NCI-H1436 treated with DMSO at 0.1 percent for 48 hours (cell line): ENCODE measurements at regions not wholly inside any gene's neighbourhood (a gene's known extent, or its start where the extent isn't known, plus 50 kb on each side); places are given as distances from the start of the nearest gene placed in this dataset.

Experiments used
- DNase-seq: peaks from one replicate; lab custom pipeline; 2025; lab: John Stamatoyannopoulos, UW

DNA sequence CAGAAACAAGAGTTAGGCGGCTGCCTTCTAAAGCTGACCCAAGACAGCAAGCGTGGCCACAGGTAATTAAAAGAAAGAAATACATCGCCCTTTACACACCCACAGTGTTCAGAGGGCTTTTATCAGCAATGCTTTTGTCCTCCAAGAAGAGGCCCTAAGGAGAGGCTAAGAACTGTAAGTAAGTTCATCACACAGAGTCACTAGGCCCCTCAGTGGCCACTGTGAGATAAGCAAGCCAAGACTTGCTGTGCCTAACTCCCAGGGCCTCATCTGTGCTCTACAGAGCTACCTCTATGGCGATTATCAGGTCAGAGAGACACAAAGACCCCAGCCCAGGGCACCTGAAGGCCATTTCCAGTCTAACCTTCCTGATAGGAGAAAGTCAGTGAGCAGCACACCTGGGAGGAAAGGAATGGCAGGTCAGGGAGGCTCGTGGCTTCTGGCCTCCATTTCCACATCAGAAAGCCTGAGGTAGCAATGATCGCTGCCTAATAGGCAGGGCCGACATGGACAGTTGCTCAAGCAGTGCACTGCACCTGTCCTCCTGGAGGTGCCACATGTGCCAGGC is 545.2 kb upstream of the CDH11 start:
- no peak for DNase-seq

DNA sequence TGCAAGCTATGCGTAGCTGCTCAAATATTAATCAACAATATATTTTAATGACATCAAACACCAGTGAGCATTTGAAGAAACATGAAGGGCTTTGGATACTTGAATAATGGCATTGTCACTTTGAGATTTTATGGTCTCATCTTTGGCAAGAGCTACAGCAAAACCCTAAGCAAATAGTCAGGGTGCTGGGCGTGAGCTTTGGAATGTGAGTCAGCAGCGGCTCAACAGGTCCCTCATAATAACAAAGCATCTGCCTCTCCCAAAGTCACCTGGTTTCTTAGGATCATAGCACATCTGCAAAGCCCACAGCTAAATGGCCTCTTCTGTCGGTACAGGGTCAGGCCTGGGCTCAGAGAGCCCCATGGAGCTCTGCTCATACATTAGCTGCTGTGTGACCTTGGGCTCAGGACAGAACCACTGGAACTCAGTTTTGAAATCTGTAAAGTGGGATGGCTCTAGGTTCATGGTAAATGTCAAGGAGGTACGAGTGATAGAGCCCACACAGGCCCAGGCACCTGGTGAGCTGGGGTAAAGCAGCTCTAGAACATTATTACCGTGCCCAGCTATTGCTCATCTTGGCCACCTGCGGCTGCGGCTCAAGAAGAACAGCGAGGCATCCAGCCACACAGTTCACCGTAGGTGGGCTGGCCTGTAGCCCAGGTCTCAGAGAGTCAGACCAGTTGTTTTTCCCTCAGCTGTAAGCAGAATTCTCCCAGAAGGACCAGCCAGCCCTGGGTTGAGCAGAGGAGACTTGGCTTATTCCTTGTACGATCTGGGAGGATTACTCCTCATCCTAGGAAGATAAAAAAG is 544.5 kb upstream of the CDH11 start:
- no peak for DNase-seq

DNA sequence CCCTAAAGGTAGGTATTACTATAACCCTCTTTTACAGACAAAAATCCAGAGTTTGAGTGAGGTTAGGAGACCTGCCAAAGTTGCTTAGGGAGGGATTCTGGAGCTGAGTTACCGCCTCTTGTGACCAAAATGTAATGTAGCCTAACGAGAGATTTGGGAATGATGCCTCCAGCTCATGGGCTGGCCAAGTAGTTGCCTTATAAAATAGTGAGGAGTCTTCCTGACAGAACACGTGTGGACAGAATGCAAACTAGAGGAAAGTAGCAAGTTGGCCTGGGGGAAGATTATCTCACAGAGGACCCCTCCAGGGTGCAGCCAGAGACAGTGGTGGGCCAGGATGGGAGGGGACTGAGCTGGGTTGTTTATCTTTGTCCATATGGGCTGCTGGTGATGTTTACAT is 543.7 kb upstream of the CDH11 start:
- DNase-seq: no peak

DNA sequence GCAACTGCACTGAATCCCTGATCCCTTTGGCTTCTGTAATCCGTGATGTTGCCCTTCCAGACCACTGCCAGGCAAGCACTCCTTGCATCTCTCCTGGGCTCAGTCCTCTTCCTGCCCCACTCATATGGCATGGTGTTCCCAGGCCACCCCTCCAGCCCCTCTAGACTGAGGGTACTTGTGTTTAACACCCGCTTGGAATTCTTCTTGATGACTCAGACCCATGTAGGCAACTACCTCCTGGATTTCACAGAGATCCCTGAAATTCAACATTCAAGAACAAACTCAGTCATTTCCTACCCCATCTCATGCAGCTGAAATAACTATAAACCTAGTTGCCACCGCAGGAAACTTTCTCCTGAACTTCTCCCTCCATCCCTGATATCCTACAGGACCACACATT is 541.9 kb upstream of the CDH11 start:
- DNase-seq: no peak

DNA sequence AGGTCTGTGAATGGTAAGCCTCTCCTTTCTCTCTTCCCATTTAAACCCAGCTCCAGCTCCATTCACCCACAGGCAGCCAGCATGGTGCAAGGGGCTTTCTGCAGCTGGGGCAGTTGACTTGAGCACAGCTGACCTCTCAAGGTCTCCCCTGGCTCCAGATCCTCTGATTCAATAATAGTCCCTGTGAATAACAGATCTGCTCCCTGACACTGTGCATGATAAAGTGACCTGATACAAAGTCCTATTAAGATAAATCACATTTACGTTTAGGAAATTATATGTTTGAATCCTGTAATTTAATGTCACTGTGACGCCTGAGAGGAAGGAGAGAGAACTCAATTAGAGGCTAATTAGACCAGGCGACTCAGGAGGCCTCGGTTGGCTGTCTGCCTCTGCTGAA is 540.4 kb upstream of the CDH11 start:
- no peak for DNase-seq

DNA sequence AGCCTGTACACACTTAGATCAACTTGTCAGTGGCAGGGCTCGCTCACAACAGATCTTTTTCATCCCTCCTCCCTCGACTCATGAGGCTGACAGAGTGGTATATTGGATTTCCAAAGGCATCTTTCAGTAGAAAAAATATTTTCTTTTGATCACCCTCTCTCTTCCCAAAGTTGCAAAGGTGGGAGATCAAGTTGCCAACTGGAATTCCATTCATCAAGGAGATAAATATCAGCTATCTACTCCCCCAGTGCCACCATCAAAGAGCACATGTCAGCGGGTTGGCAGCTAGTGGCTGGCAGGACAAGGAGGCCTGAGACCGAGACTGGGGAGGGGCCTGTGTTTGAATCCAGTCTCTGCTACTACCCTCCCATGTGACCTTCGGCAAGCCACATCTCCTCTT is 539.7 kb upstream of the CDH11 start:
- no peak for DNase-seq

DNA sequence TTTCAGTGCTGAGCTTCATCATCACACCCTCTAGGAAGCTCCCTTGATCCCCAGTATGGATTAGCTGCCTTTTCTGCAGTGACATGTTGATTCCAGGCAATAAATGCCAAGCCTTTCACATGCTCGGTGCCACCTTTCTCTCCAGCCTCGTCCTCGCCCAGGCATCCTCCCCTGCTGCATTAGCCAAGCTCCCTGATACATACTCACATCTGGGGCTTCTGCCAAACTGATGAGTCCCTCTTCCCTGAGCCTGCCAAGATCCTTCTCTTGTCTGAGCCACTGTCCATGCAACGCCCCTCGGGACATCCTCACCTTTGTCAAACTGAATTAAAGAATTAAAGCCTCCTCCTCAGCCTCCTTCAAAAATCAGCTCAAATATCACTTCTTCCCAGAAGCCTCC is 538.5 kb upstream of the CDH11 start:
- no peak for DNase-seq

DNA sequence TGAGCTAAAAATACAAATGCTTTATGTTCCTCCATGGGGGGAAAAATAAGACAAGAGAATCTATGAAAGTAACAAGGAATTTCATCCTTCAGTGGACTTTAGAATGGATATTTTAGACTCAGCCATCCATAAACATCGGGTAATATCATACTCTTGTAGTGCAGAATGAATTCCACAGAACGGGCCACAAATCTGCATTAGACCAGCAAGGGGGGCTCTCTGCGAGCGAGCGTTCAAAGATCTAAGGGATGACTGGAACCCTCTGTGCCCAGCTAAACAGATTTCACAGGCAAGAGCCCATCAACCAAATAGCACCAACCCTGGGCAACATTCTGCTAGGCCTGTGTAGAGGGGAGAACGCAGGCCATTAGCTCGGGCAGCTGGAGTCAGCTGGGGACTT is 537.9 kb upstream of the CDH11 start:
- no peak for DNase-seq

DNA sequence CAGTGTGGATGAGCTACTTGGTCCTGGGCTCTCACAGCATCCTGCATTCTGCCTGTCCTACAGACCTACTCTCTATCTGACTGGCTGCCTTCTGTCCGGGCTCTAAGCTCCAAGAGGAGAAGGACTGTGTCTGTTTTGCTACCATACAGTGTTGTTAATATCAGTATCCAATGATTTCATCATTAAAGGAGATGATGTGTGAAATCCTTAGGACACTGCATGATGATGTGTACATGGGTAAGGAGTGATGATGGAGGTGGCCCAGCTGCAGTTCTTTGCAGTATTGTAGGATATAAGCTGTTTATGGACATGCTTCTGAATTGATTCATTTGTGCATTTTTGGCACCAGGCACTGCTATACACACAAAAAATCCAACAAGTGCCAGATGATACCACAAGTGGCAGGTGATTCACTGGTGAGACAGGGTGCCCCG is 536.9 kb upstream of the CDH11 start:
- DNase-seq: no peak

DNA sequence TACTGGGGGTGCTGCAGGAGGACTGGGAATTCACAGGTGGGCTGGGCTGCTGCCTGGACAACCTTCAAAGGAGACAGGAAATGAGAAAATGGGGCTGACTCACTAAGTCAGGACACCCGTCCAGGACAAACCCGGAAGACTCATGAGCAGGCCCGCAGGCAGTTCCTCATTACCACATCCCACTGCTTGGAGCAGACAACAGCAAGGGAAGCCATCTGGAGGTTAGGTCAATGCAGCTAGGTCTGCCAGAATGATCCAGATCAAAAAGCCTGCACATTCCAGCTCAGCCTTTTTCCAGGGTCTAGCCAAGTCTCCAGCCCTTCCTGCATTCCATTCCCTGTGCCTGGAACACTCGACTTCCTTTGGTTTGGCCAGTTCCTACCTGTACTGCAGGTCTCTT is 536.5 kb upstream of the CDH11 start:
- DNase-seq: no peak

DNA sequence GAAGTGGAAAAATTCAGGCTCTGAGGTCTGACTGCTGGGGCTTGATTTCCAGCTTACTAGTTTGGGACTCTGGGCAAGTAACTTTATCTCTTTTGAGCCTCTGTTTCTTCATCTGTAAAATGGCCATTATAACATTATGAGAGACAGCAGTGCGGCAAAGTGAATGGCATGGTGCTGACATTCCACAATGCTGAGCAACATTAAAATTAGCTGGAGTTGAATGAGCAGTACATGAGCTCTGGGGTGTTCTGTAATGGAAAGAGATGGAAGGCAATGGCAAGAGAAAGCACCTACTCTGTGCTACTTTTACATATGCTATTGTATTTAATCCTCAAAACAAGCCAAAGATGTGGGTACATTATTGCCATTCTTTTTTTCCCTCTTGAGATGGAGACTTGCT is 535.7 kb upstream of the CDH11 start:
- DNase-seq: no peak

DNA sequence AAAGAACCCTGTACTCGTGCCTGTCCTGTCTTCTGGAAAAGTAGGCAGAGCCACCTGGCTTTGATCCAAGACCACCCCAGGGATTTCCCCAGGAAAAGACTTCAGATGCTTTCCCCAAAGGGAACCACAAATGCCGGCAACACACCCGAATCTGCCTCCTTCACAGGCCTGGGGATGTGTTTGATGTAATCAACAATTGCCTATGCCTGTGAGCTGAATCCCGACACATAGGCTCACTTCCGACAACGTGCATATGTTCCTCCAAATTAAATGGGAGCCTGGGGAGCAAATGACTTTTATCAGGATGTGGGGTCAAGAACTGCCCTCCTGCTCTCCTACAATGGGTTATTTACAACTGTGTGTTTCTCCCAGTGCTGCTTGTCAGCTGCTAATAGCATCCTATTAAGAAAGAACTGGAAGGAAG is 535.2 kb upstream of the CDH11 start:
- DNase-seq: no peak

DNA sequence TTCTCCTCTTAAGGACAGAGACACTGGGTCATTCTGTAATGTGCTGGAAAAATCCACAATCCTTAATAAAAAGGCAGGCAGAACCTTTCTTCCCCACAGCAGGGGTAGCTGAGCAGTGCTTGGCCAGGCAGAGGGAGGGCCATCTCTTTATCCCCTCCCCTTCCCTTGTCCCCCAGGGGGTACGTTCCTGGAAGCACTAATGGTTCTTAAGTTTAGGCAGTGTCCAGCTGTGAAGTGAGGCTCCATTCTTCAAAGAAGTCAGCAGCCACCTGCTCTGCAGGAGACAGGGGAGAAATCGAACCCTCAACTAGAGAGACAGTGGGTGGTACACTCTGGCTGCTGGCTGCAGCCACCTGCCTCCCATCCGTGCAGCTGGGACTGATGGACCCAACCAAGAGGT is 533.9 kb upstream of the CDH11 start:
- DNase-seq: no peak

DNA sequence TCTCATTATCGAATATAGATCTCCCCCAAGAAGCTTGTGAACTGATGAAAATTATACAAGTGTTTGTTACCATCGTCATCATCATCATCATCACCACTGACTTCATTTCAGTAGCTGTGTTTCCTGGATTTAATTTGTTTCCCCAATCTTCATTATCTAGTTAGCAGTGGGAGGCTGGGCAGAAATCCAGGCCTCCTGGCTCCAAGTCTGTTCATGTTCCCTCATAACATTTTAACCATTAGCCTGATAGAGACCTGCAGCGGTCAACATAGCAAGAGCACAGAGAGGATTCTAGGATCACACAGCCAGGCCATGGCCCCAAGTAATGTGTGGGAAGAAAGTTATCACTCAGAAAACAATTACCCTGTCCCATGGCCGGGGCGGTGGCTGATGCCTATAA is 526.2 kb upstream of the CDH11 start:
- no peak for DNase-seq

DNA sequence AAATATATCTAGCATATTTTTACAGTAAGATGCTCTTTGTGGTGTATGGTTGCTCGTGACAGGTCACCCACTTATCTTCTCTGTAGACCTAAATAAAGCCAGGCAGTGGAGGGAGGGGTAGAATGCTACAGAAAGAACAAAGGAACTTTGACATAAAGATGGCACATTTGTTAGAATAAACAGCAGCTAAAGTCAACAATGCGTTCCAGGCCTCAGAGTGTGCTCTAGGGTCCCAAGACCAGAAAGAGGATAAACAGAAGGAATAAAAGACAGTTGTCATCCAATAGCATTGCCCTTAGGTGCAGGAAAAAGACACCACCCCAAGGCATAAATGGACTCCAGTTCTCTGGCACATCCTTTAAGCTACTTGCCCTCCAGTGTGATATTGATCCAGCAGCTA is 523.0 kb upstream of the CDH11 start:
- DNase-seq: no peak

DNA sequence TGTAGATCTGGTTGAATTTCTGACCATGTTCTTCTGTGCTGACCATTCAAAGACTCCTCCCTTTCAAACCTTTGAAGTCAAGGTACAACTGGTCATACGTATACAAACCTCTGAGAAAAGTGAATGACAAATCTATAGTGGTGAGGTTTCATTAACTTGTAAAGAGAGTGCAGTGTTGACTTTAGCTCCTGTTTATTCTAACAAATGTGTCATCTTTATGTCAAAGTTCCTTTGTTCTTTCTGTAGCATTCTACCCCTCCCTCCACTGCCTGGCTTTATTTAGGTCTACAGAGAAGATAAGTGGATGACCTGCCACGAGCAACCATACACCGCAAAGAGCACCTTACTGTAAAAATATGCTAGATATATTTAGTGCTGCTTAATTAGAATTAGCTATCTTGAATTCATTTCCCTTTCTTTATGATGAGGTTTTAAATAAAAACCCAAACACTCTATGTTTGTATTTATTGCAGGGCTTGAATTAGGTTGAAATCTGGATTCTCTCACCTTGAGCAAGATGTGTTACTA is 520.0 kb upstream of the CDH11 start:
- DNase-seq: no peak

DNA sequence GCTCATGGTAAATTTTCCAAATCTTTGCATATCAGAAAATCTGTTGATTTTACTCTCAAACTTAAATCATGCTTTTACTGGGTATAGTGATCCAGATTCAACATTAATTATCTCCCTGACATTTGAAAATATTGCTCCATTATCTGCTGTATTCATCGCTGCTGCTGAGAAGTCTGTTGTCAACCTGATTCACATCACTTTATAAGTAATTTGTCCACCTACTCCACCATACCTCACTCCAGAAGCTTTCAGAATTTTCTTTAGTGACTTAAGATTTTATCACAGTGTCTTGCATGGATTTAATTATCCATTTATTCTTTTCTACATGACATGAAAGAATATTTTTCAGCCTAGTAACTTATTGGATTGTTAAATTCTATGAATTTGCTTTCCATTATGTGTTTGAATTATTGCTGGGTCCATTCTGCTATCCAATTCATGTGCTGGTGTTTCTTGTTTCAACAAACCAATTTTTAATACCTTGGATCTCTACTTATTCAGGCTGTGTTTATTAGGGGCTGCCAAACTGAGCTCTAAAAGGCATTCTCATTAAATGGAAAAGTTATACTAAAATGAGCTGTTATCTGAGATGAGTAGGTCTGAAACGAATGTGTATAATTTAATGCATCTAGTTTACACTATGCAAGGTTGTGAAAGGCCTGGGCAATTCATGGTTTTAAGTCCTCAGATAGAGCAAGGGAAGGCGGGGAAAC is 519.3 kb upstream of the CDH11 start:
- DNase-seq: no peak

DNA sequence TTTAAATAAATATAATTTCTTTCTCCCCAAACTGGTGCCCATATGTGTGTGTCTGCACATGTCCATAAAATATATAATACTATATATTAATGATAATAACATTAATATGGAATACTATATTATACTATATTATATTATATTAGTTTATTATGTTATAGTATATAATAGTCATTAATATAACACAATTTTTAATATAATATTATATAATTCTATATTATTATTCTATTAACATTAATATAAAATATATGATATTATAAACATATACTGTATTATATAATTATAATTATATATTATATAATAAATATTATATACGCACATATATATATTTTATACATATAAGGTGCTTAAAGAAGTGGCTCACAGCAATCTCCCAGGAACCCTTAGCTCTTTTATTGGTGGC is 513.0 kb upstream of the CDH11 start:
- no peak for DNase-seq

DNA sequence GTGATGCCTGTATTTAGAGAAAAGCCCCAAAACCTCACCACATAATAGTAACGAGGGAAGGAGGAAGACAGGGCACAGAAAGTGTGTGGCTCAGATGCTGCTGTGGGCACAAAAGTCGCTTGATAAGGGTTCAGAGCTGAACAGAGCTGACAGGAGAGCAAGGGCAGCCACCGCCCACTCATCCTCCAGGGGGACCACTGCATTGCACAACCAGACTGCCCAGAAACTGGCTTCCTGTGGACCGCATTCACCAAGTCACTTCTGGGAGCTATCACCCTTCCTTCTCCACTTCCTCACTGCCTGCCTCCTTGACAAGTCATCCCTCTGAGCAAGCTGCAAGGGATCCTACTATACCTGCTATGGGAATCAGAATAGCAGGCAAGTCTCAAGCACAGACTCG is 512.4 kb upstream of the CDH11 start:
- DNase-seq: no peak

DNA sequence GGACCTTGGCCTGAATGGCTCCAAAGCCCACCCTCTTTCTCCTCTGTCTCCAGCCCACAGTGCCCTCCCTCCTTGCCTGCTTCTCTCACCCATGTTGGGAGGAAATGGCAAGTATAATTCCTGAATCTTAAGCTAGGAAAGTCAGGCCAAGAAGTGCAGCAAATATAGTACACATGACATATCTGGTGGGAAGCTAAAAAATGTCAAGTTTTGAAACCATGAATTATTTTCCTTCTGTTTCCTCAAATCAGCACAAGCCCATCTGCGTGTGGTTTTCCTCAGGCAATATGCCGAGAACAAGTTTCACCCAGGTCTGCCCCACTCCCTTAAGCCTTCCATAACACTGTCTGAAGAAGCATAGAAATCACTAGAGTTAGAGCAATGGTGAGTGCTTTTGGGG is 502.8 kb upstream of the CDH11 start:
- no peak for DNase-seq

DNA sequence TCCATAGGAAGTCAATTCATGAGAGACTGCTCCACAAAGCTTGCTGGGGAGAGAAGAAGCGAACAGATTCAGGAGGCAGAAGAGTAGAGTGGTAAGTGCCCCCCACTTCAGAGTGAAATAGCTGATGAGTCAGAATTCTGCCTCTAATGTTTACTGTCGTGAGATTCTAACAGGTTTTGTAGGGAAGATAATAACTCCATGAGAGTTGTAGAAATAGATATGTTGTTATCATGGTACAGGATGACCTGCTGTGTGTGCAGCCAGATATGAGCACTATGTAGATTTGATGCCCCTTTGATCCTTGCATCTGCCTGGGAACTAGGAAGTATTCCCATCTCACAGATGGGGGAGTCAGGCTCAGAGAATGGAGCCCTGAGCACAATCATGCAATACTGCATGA is 502.4 kb upstream of the CDH11 start:
- DNase-seq: no peak

DNA sequence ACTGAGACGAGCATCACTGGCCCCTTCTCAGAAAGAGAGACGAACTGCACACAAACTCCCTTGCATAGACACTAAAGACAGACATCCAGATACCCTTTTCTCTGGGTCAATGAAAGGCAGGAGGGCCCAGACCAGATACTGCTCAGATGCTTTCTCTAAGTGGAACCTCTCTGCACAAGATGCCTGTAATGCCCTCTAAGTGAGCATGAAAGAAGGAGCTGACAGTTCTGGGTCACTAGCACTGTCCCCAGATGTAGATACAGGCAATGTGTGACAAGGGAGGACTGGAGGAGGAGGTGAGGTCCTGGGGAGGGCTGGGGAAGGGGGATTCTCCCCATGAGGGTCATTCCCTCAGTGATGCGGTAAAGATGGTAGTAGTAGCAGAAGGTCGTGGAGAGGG is 501.0 kb upstream of the CDH11 start:
- no peak for DNase-seq

DNA sequence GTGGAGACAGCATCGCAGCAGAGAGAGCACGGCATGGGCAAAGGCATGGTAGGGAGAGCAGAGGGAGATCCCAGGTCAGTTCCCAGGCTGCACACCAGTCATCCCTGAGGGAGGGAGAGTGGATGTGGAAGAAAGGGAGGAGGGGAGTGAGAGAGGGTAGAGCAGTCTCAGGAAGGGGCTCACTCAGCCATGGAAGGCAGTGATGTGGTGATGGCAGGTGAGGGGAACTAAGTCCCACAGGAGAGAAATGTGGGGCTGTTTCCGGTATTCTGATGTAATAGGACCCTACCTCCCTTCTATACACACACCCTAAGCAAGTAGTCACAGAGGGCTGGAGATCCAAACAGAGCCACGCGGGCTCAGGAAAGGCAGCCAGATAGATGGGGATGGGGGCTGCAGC is 500.3 kb upstream of the CDH11 start:
- no peak for DNase-seq
